ENCODE measurements at regions not wholly inside any gene's neighbourhood (a gene's known extent, or its start where the extent isn't known, plus 50 kb on each side); places are given as distances from the start of the nearest gene placed in this dataset.

GRCh38 chr15:69826819-69827175 is 270.9 kb downstream of the TLE3 start:
- H3K9ac ChIP-seq (ENCODE audit: low read depth, low read length), result no peak overlapping the region
- no peak overlapping the region for H3K27ac ChIP-seq (ENCODE audit: insufficient read depth, low read length)
- BruUV-seq (replicated peaks), result no TSS peak
- no peak overlapping the region for H2BK5ac ChIP-seq (ENCODE audit: low read depth, low read length, poor library complexity, severe bottlenecking)
- intact Hi-C loops (cut with micrococcal nuclease), result no loop called here
- WGBS, 2 experiments (ENCODE audit: extremely low coverage in 2 of 2, insufficient read length in 1 of 2), result no CpG with 5 or more reads among the region's 3 CpGs
- no peak overlapping the region for H3K23ac ChIP-seq (ENCODE audit: low read depth, low read length)
- H3K79me1 ChIP-seq (ENCODE audit: low read depth in 1 of 2, low read length in 2 of 2), result no peaks in the 10 kb centered on the region
- H2BK120ac ChIP-seq (ENCODE audit: low read depth, low read length), result no peak overlapping the region
- no peak overlapping the region for H2BK15ac ChIP-seq (ENCODE audit: low read depth, low read length)
- H3K9me1 ChIP-seq (ENCODE audit: insufficient read depth, low read length), result peaks cover 5% of the 10 kb centered on the region; the same call in 1 of the 2 replicates
- peak; percentile 60; the same call in 1 of the 2 replicates for TF ChIP-seq FOS (IDR thresholded peaks at IDR 0.05; ENCODE audit: low read depth, low read length)
- no peak for TF ChIP-seq NFE2L2 (IDR thresholded peaks at IDR 0.05; ENCODE audit: low read depth, low read length)
- no peak overlapping the region for H3K4ac ChIP-seq (ENCODE audit: low read depth, low read length)
- H3K14ac ChIP-seq (replicated peaks; ENCODE audit: low read depth, low read length), result no peak overlapping the region
- H3K18ac ChIP-seq (ENCODE audit: low read depth, low read length), result no peak overlapping the region
- 0 out of 2 replicates have a peak overlapping the region, but pooled peaks have one; percentile 27 for H2BK20ac ChIP-seq (ENCODE audit: low read depth, low read length)
- no peak overlapping the region for H2AK9ac ChIP-seq (replicated peaks; ENCODE audit: low read depth, low read length, poor library complexity)
- ATAC-seq (ENCODE audit: low read depth) (peak; percentile 73), DNase-seq (peak; percentile 31)
- H3K27me3 ChIP-seq (ENCODE audit: control insufficient read depth, insufficient read depth, low read length), result peaks cover 20% of the 10 kb centered on the region
- no peak overlapping the region for H4K5ac ChIP-seq (ENCODE audit: low read depth, low read length)
- H2AFZ ChIP-seq (replicated peaks; ENCODE audit: low read length, poor library complexity), result no peak overlapping the region
- H3K36me3 ChIP-seq (ENCODE audit: control insufficient read depth, insufficient read depth, low read length), result no peaks in the 10 kb centered on the region
- H3K56ac ChIP-seq (ENCODE audit: extremely low read depth, insufficient read depth, low read length), result no peak overlapping the region
- POLR2A ChIA-PET (ENCODE audit: unreplicated experiment), result no interaction called here
- H4K8ac ChIP-seq (ENCODE audit: low read depth in 2 of 2, low read length in 2 of 2), result no peak overlapping the region
- CTCF ChIA-PET, result no interaction called here
- peaks cover 10% of the 10 kb centered on the region for H3K4me1 ChIP-seq (ENCODE audit: control insufficient read depth, insufficient read depth, low read length)
- no peak overlapping the region for H4K91ac ChIP-seq (ENCODE audit: insufficient read depth, low read depth, low read length)
- H4K20me1 ChIP-seq (ENCODE audit: insufficient read depth, low read length), result no peaks in the 10 kb centered on the region
- in situ Hi-C loops (cut with MboI; ENCODE audit: low sequenced_read_pairs), result no loop called here
- H3K9me3 ChIP-seq (ENCODE audit: control insufficient read depth, insufficient read depth, low read length), result no peaks in the 10 kb centered on the region
- dilution Hi-C loops (cut with HindIII; ENCODE audit: low sequenced_read_pairs, unreplicated experiment), result no loop called here
- peak overlapping the region; percentile 14 for H3K4me2 ChIP-seq (ENCODE audit: low read depth, low read length)
- no peak overlapping the region for H3K4me3 ChIP-seq (ENCODE audit: insufficient read depth, low read depth, low read length)
- H2AK5ac ChIP-seq (ENCODE audit: low read depth, low read length), result no peak overlapping the region
